ENCODE measurements at regions not wholly inside any gene's neighbourhood (a gene's known extent, or its start where the extent isn't known, plus 50 kb on each side); places are given as distances from the start of the nearest gene placed in this dataset.

GRCh38 chr3:25037049-25037547 lies 391.0 kb upstream of the RARB start:
- Mint-ChIP-seq H3K4me3 (ENCODE audit: low read depth, unreplicated experiment) (no peak overlapping the region), H3K27me3 (ENCODE audit: unreplicated experiment) (no peaks in the 10 kb centered on the region), H3K27ac (ENCODE audit: unreplicated experiment) (no peak overlapping the region), H3K9me3 (ENCODE audit: low read depth, unreplicated experiment) (no peaks in the 10 kb centered on the region), H3K4me1 (ENCODE audit: low read depth, unreplicated experiment) (no peaks in the 10 kb centered on the region), H3K36me3 (ENCODE audit: insufficient read depth, unreplicated experiment) (no peaks in the 10 kb centered on the region)
- TF ChIP-seq CTCF (IDR thresholded peaks at IDR 0.05; ENCODE audit: unreplicated experiment) = no peak
- DNase-seq = no peak
- no TSS peak for BruUV-seq (replicated peaks)
- intact Hi-C loops (cut with micrococcal nuclease; ENCODE audit: unreplicated experiment) = no loop called here
- CTCF ChIA-PET = interaction anchor here (0.6 kb wide), 1 partner anchor 260 kb away, joined by 3 read pairs; no protein-coding TSS in a partner anchor

GRCh38 chr3:25038271-25038670 lies 389.8 kb upstream of the RARB start:
- Mint-ChIP-seq H3K27ac (ENCODE audit: unreplicated experiment) (no peak overlapping the region), H3K4me3 (ENCODE audit: low read depth, unreplicated experiment) (no peak overlapping the region), H3K9me3 (ENCODE audit: low read depth, unreplicated experiment) (no peaks in the 10 kb centered on the region), H3K27me3 (ENCODE audit: unreplicated experiment) (no peaks in the 10 kb centered on the region), H3K4me1 (ENCODE audit: low read depth, unreplicated experiment) (no peaks in the 10 kb centered on the region), H3K36me3 (ENCODE audit: insufficient read depth, unreplicated experiment) (no peaks in the 10 kb centered on the region)
- intact Hi-C loops (cut with micrococcal nuclease; ENCODE audit: unreplicated experiment) = no loop called here
- BruUV-seq (replicated peaks) = no TSS peak
- no peak for TF ChIP-seq CTCF (IDR thresholded peaks at IDR 0.05; ENCODE audit: unreplicated experiment)
- no peak for DNase-seq
- CTCF ChIA-PET = interaction anchor here (0.5 kb wide), 1 partner anchor 40 kb away, joined by 3 read pairs; no protein-coding TSS in a partner anchor

- BruUV-seq (replicated peaks) = no TSS peak
- CTCF ChIA-PET = interaction anchor here (0.5 kb wide), 1 partner anchor 39 kb away, joined by 3 read pairs; no protein-coding TSS in a partner anchor
- Mint-ChIP-seq H3K9me3 (ENCODE audit: low read depth, unreplicated experiment) (no peaks in the 10 kb centered on the region), H3K27me3 (ENCODE audit: unreplicated experiment) (no peaks in the 10 kb centered on the region), H3K4me3 (ENCODE audit: low read depth, unreplicated experiment) (no peak overlapping the region), H3K36me3 (ENCODE audit: insufficient read depth, unreplicated experiment) (no peaks in the 10 kb centered on the region), H3K27ac (ENCODE audit: unreplicated experiment) (no peak overlapping the region), H3K4me1 (ENCODE audit: low read depth, unreplicated experiment) (no peaks in the 10 kb centered on the region)
- intact Hi-C loops (cut with micrococcal nuclease; ENCODE audit: unreplicated experiment) = no loop called here
- TF ChIP-seq CTCF (IDR thresholded peaks at IDR 0.05; ENCODE audit: unreplicated experiment) = no peak
- no peak for DNase-seq
Observed at GRCh38 chr3:25038922-25039321, 389.1 kb upstream of the RARB start.

- H3K27me3 Mint-ChIP-seq (ENCODE audit: unreplicated experiment) = no peaks in the 10 kb centered on the region
- DNase-seq = no peak
- no peaks in the 10 kb centered on the region for H3K36me3 Mint-ChIP-seq (ENCODE audit: insufficient read depth, unreplicated experiment)
- no peaks in the 10 kb centered on the region for H3K4me1 Mint-ChIP-seq (ENCODE audit: low read depth, unreplicated experiment)
- H3K27ac Mint-ChIP-seq (ENCODE audit: unreplicated experiment) = no peak overlapping the region
- no peak overlapping the region for H3K4me3 Mint-ChIP-seq (ENCODE audit: low read depth, unreplicated experiment)
- TF ChIP-seq CTCF (IDR thresholded peaks at IDR 0.05; ENCODE audit: unreplicated experiment) = no peak
- CTCF ChIA-PET = no interaction called here
- H3K9me3 Mint-ChIP-seq (ENCODE audit: low read depth, unreplicated experiment) = no peaks in the 10 kb centered on the region
- intact Hi-C loops (cut with micrococcal nuclease; ENCODE audit: unreplicated experiment) = no loop called here
- no TSS peak for BruUV-seq (replicated peaks)
Observed at GRCh38 chr3:25040748-25041147, 387.3 kb upstream of the RARB start.

Measured in Calu3 (cell line).